ENCODE measurements at regions not wholly inside any gene's neighbourhood (a gene's known extent, or its start where the extent isn't known, plus 50 kb on each side); places are given as distances from the start of the nearest gene placed in this dataset.

DNA sequence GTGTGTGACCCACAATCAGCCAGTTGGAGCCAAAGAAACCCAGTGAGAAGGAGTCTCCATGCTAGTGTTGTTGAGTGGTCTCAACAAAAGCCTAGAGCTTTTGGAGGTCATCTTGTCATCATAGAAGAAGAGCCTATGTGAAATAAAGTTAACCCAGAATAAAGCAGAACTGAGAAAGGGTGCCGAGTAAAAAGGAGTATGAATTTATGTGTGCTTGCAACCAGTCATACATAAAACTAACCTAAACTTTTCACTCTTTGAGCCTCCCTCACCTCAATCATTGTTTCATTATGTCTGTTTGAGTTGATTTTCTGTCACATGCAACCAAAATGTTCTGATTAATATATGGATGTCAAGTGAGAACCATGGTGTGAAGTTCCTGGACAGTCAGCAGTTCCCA, 599.3 kb upstream of the ZEB2 start:
- no peak for TF ChIP-seq CTCF (conservative IDR thresholded peaks at IDR 0.05; ENCODE audit: low read depth, low read length)
- no peak for TF ChIP-seq EZH2 (IDR thresholded peaks at IDR 0.05; ENCODE audit: low read length, unreplicated experiment)
- TF ChIP-seq EZH2phosphoT487 (IDR thresholded peaks at IDR 0.05; ENCODE audit: borderline replicate concordance, low read length), result no peak

Data from PC-3 (cell line).